ENCODE measurements at regions not wholly inside any gene's neighbourhood (a gene's known extent, or its start where the extent isn't known, plus 50 kb on each side); places are given as distances from the start of the nearest gene placed in this dataset.

DNA sequence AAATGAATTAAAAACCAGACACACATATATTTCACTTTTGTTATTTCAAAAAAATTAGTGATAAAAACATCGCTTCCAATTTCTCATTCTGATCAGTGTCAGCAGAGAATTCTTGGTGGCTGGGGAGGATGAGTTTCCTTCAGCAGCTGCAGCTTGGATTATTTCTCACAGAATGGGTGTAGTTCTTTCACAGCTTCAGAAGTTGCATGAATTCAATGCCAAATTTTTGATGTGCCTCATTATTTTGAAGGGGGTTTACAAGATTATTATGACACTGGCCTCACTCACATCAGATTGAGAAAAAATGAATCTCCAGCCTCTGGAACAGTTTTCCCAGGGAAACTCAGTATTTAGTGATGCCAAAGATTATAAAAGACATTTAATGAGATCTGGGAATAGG lies 184.9 kb upstream of the WDFY3 start (continued):
- TF ChIP-seq, protein P1, sequence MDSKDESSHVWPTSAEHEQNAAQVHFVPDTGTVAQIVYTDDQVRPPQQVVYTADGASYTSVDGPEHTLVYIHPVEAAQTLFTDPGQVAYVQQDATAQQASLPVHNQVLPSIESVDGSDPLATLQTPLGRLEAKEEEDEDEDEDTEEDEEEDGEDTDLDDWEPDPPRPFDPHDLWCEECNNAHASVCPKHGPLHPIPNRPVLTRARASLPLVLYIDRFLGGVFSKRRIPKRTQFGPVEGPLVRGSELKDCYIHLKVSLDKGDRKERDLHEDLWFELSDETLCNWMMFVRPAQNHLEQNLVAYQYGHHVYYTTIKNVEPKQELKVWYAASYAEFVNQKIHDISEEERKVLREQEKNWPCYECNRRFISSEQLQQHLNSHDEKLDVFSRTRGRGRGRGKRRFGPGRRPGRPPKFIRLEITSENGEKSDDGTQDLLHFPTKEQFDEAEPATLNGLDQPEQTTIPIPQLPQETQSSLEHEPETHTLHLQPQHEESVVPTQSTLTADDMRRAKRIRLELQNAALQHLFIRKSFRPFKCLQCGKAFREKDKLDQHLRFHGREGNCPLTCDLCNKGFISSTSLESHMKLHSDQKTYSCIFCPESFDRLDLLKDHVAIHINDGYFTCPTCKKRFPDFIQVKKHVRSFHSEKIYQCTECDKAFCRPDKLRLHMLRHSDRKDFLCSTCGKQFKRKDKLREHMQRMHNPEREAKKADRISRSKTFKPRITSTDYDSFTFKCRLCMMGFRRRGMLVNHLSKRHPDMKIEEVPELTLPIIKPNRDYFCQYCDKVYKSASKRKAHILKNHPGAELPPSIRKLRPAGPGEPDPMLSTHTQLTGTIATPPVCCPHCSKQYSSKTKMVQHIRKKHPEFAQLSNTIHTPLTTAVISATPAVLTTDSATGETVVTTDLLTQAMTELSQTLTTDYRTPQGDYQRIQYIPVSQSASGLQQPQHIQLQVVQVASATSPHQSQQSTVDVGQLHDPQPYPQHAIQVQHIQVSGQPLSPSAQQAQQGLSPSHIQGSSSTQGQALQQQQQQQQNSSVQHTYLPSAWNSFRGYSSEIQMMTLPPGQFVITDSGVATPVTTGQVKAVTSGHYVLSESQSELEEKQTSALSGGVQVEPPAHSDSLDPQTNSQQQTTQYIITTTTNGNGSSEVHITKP (IDR thresholded peaks at IDR 0.05; ENCODE audit: partially characterized antibody), result no peak
- no peak for TF ChIP-seq ZBTB17 (CRISPR knock-in tag; IDR thresholded peaks at IDR 0.05)
- TF ChIP-seq, protein P2, sequence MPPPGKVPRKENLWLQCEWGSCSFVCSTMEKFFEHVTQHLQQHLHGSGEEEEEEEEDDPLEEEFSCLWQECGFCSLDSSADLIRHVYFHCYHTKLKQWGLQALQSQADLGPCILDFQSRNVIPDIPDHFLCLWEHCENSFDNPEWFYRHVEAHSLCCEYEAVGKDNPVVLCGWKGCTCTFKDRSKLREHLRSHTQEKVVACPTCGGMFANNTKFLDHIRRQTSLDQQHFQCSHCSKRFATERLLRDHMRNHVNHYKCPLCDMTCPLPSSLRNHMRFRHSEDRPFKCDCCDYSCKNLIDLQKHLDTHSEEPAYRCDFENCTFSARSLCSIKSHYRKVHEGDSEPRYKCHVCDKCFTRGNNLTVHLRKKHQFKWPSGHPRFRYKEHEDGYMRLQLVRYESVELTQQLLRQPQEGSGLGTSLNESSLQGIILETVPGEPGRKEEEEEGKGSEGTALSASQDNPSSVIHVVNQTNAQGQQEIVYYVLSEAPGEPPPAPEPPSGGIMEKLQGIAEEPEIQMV (tag; conservative IDR thresholded peaks at IDR 0.05; ENCODE audit: low read depth), result no peak
- TF ChIP-seq, protein P3, sequence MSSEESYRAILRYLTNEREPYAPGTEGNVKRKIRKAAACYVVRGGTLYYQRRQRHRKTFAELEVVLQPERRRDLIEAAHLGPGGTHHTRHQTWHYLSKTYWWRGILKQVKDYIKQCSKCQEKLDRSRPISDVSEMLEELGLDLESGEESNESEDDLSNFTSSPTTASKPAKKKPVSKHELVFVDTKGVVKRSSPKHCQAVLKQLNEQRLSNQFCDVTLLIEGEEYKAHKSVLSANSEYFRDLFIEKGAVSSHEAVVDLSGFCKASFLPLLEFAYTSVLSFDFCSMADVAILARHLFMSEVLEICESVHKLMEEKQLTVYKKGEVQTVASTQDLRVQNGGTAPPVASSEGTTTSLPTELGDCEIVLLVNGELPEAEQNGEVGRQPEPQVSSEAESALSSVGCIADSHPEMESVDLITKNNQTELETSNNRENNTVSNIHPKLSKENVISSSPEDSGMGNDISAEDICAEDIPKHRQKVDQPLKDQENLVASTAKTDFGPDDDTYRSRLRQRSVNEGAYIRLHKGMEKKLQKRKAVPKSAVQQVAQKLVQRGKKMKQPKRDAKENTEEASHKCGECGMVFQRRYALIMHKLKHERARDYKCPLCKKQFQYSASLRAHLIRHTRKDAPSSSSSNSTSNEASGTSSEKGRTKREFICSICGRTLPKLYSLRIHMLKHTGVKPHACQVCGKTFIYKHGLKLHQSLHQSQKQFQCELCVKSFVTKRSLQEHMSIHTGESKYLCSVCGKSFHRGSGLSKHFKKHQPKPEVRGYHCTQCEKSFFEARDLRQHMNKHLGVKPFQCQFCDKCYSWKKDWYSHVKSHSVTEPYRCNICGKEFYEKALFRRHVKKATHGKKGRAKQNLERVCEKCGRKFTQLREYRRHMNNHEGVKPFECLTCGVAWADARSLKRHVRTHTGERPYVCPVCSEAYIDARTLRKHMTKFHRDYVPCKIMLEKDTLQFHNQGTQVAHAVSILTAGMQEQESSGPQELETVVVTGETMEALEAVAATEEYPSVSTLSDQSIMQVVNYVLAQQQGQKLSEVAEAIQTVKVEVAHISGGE (CRISPR knock-in tag; IDR thresholded peaks at IDR 0.05), result no peak

Measured in K562 (cell line).